RKO (cell line): ENCODE measurements at regions not wholly inside any gene's neighbourhood (a gene's known extent, or its start where the extent isn't known, plus 50 kb on each side); places are given as distances from the start of the nearest gene placed in this dataset.

Source experiments
- DNase-seq: peaks from one replicate; pipeline ENCODE4 v3.0.0-alpha.2; 2016; ENCODE audit warnings: low spot score

- DNase-seq: no peak
Observed at GRCh38 chr5:153005711-153006110, 484.8 kb upstream of the GRIA1 start.

GRCh38 chr5:153006681-153007080, 483.8 kb upstream of the GRIA1 start:
- DNase-seq: no peak

- DNase-seq: no peak
Observed at GRCh38 chr5:153014194-153014593, 476.3 kb upstream of the GRIA1 start.

- no peak for DNase-seq
Observed at GRCh38 chr5:153018121-153018520, 472.3 kb upstream of the GRIA1 start.

- DNase-seq: no peak
Observed at GRCh38 chr5:153030755-153031725, 459.4 kb upstream of the GRIA1 start.

GRCh38 chr5:153039501-153039900, 451.0 kb upstream of the GRIA1 start:
- DNase-seq: no peak

GRCh38 chr5:153043886-153044285, 446.6 kb upstream of the GRIA1 start:
- no peak for DNase-seq

- DNase-seq: no peak
Observed at GRCh38 chr5:153050496-153051179, 439.8 kb upstream of the GRIA1 start.

GRCh38 chr5:153066281-153066680, 424.2 kb upstream of the GRIA1 start:
- no peak for DNase-seq

GRCh38 chr5:153067869-153068268, 422.6 kb upstream of the GRIA1 start:
- no peak for DNase-seq

GRCh38 chr5:153079396-153079795, 411.1 kb upstream of the GRIA1 start:
- no peak for DNase-seq

- DNase-seq: no peak
Observed at GRCh38 chr5:153080940-153081339, 409.5 kb upstream of the GRIA1 start.

GRCh38 chr5:153081385-153081784, 409.1 kb upstream of the GRIA1 start:
- DNase-seq: no peak

- no peak for DNase-seq
Observed at GRCh38 chr5:153084511-153084910, 406.0 kb upstream of the GRIA1 start.

GRCh38 chr5:153086486-153086885, 404.0 kb upstream of the GRIA1 start:
- DNase-seq: no peak

- no peak for DNase-seq
Observed at GRCh38 chr5:153088538-153088937, 401.9 kb upstream of the GRIA1 start.

GRCh38 chr5:153094333-153094732, 396.1 kb upstream of the GRIA1 start:
- no peak for DNase-seq

GRCh38 chr5:153096381-153096780, 394.1 kb upstream of the GRIA1 start:
- DNase-seq: no peak

GRCh38 chr5:153099328-153099727, 391.1 kb upstream of the GRIA1 start:
- DNase-seq: no peak

GRCh38 chr5:153101235-153102180, 389.0 kb upstream of the GRIA1 start:
- DNase-seq: no peak

- no peak for DNase-seq
Observed at GRCh38 chr5:153116916-153117315, 373.6 kb upstream of the GRIA1 start.

GRCh38 chr5:153118018-153118417, 372.5 kb upstream of the GRIA1 start:
- no peak for DNase-seq
